Right lobe of liver (tissue), 6 donors: ENCODE measurements at regions not wholly inside any gene's neighbourhood (a gene's known extent, or its start where the extent isn't known, plus 50 kb on each side); places are given as distances from the start of the nearest gene placed in this dataset.

ENCODE experiments used
- ATAC-seq, 4 donors: fragments of 200-7000 bp; cut with Tn5 transposase; one replicate each; pipeline ENCODE4 v1.9.1; 2020; ENCODE audit warnings: mild to moderate bottlenecking in 4 of 4, moderate library complexity in 4 of 4
- DNase-seq, 3 donors: peaks; one replicate each; pipeline ENCODE4 v3.0.0-alpha.2; 2020
- H3K27ac ChIP-seq, 3 donors: fragments of 200-600 bp; one replicate each; pipeline ENCODE4 v1.8.0; 2022
- H3K27me3 ChIP-seq, 2 donors: fragments of 200-600 bp; one replicate each; pipeline ENCODE4 v1.8.0; 2022
- H3K36me3 ChIP-seq, 4 donors: fragments of 200-600 bp; sonication (generic) in 1 of 4; one replicate each; pipeline versions ENCODE4 v1.5.1 to v1.8.0; 2017 to 2022; ENCODE audit warnings: control low read depth in 1 of 4
- H3K4me1 ChIP-seq, 4 donors: fragments of 200-600 bp; sonication (generic) in 1 of 4; one replicate each; pipeline versions ENCODE4 v1.5.1 to v1.8.0; 2017 to 2022; ENCODE audit warnings: control low read depth in 1 of 4
- H3K4me3 ChIP-seq, 3 donors: fragments of 200-600 bp; one replicate each; pipeline ENCODE4 v1.8.0; 2022
- H3K9me3 ChIP-seq, 4 donors: fragments of 200-600 bp; sonication (generic) in 1 of 4; one replicate each; pipeline versions ENCODE4 v1.5.1 to v1.8.0; 2017 to 2022; ENCODE audit warnings: control low read depth in 1 of 4
- CTCF ChIP-seq, 4 donors: fragments of 200-600 bp in 3 of 4; fragments of 450-650 bp in 1 of 4; IDR thresholded peaks; one replicate each; pipeline versions ENCODE4 v1.5.1 to v1.8.0; 2016 to 2022; ENCODE audit warnings: antibody characterized with exemption in 4 of 4, mild to moderate bottlenecking in 2 of 4
- POLR2A ChIP-seq: fragments of 450-650 bp; IDR thresholded peaks from one replicate; pipeline ENCODE4 v1.6.1; 2017; ENCODE audit warnings: antibody characterized with exemption, mild to moderate bottlenecking
- WGBS: methylation state at CpG from one replicate; pipeline ENCODE4 v1.1.6; 2018; ENCODE audit warnings: low coverage, low lambda C conversion rate; ENCODE audit not compliant: insufficient coverage; ENCODE audit errors: missing lambda C conversion rate; 5-methylcytosine and 5-hydroxymethylcytosine counted together
- intact Hi-C, 2 donors: fragments of 100-400 bp; cut with DNase I; formaldehyde crosslinking; loops; one replicate each; pipeline versions ENCODE4 v1.11.2 to v1.14.1; 2022
- donor health status: DM: no; HTN: yes; CAD: no.
- donor health status: DM: no; HTN: no; CAD: no.
- donor health status: DM: no; HTN: no; CAD: no.
- donor health status: DM: no; HTN: yes; CAD: no.
- donor health status: DM: no; HTN: yes; CAD: no.

- Histone ChIP-seq H3K27me3 (no peaks in the 10 kb centered on the region), H3K4me1 (no peaks in the 10 kb centered on the region), H3K4me3 (no peak overlapping the region), H3K36me3 (no peaks in the 10 kb centered on the region), H3K27ac (no peak overlapping the region), H3K9me3 (no peaks in the 10 kb centered on the region)
- no peak for TF ChIP-seq POLR2A
- TF ChIP-seq CTCF (IDR thresholded peaks at IDR 0.05): no peak
- intact Hi-C loops: no loop called here
- no peak for ATAC-seq
- no peak for DNase-seq
These were observed 894.3 kb downstream of the DIPK2A start for GRCh38 chr3:144865948-144866347.

- TF ChIP-seq POLR2A (no peak), CTCF (IDR thresholded peaks at IDR 0.05) (no peak)
- Histone ChIP-seq H3K4me1 (no peaks in the 10 kb centered on the region), H3K4me3 (no peak overlapping the region), H3K9me3 (no peaks in the 10 kb centered on the region), H3K36me3 (no peaks in the 10 kb centered on the region), H3K27ac (no peak overlapping the region), H3K27me3 (no peaks in the 10 kb centered on the region)
- no peak for ATAC-seq
- 21% methylated on average over 2 of the region's 2 CpGs for WGBS
- no peak for DNase-seq
- intact Hi-C loops: no loop called here
These were observed 894.9 kb downstream of the DIPK2A start for GRCh38 chr3:144866476-144866875.

- Histone ChIP-seq H3K27ac (no peak overlapping the region), H3K9me3 (no peaks in the 10 kb centered on the region), H3K4me3 (no peak overlapping the region), H3K36me3 (no peaks in the 10 kb centered on the region), H3K4me1 (no peaks in the 10 kb centered on the region), H3K27me3 (no peaks in the 10 kb centered on the region)
- no peak for DNase-seq
- no peak for ATAC-seq
- no peak for TF ChIP-seq CTCF (IDR thresholded peaks at IDR 0.05)
- TF ChIP-seq POLR2A: no peak
- intact Hi-C loops: no loop called here
These were observed 896.9 kb downstream of the DIPK2A start for GRCh38 chr3:144868506-144868905.

- intact Hi-C loops: no loop called here
- H3K27ac ChIP-seq: no peak overlapping the region
- WGBS: 69% methylated on average over 1 of the region's 1 CpG
These were observed 901.4 kb downstream of the DIPK2A start for GRCh38 chr3:144873066-144873465.

More at GRCh38 chr3:144873066-144873465, 901.4 kb downstream of the DIPK2A start:
- no peak for TF ChIP-seq POLR2A
- no peak for TF ChIP-seq CTCF (IDR thresholded peaks at IDR 0.05)
- Histone ChIP-seq H3K36me3 (no peaks in the 10 kb centered on the region), H3K4me3 (no peak overlapping the region), H3K9me3 (no peaks in the 10 kb centered on the region), H3K27me3 (no peaks in the 10 kb centered on the region), H3K4me1 (no peaks in the 10 kb centered on the region)
- ATAC-seq (no peak), DNase-seq (no peak)
